ENCODE measurements at regions not wholly inside any gene's neighbourhood (a gene's known extent, or its start where the extent isn't known, plus 50 kb on each side); places are given as distances from the start of the nearest gene placed in this dataset.

DNA sequence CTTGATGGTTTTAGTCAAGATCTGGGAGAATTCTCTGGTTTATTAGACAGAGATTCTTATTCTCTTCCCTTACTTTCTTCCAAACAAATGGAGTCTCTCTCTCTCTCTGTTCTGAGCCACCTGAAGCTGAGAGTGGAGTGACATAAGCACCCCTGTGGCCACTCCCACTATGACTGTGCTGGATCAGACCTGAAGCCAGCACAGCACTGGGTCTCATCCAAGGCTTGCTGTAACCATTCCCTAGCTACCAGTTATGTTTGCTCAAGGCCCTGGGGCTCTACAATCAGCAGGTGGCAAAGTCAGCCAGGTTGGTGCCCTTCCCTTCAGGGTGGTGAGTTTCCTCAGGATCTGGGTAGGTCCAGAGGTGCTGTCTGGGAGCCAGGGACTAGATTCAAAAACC is 568.5 kb downstream of the AACS start:
- TF ChIP-seq POLR2A (IDR thresholded peaks at IDR 0.05), result no peak
- TF ChIP-seq, protein P1, sequence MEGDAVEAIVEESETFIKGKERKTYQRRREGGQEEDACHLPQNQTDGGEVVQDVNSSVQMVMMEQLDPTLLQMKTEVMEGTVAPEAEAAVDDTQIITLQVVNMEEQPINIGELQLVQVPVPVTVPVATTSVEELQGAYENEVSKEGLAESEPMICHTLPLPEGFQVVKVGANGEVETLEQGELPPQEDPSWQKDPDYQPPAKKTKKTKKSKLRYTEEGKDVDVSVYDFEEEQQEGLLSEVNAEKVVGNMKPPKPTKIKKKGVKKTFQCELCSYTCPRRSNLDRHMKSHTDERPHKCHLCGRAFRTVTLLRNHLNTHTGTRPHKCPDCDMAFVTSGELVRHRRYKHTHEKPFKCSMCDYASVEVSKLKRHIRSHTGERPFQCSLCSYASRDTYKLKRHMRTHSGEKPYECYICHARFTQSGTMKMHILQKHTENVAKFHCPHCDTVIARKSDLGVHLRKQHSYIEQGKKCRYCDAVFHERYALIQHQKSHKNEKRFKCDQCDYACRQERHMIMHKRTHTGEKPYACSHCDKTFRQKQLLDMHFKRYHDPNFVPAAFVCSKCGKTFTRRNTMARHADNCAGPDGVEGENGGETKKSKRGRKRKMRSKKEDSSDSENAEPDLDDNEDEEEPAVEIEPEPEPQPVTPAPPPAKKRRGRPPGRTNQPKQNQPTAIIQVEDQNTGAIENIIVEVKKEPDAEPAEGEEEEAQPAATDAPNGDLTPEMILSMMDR (IDR thresholded peaks at IDR 0.05), result no peak

All from adrenal gland (tissue), 5 donors.